NCI-H2029 (cell line): ENCODE measurements at regions not wholly inside any gene's neighbourhood (a gene's known extent, or its start where the extent isn't known, plus 50 kb on each side); places are given as distances from the start of the nearest gene placed in this dataset.

Source experiments
- DNase-seq: peaks from one replicate; lab custom pipeline; 2025; lab: John Stamatoyannopoulos, UW

DNA sequence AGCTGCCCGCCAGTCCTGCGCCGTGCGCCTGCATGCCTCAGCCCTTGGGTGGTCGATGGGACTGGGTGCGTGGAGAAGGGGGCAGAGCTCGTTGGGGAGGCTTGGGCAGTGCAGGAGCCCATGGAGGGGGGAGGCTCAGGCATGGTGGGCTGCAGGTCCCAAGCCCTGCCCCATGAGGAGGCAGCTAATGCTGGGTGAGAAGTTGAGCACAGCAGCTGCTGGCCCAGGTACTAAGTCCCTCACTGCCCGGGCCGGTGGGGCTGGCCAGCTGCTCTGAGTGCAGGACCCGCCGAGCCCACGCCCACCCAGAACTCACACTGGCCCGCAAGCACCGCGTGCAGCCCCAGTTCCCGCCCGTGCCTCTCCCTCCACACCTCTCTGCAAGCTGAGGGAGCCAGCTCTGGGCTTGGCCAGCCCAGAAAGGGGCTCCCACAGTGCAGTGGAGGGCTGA is 764.3 kb upstream of the TYRP1 start:
- DNase-seq = no peak

DNA sequence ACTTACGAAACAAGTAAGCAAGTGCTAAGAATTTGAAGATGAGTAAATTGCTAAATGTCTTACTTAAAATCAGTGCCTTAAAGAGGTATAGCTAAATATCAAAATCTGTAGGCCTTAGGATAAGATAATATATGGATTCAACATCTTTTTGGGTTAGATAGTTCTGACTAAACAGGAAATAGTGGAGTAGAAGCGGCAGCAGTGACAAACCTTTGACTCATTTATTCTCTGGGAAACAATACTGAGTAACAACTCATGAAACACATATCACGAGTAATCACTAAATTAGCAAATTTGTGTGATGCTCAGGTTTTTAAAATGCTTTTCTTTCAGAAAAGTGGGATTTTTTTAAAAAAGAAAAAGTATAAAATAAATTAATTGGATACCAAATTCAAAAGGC is 762.1 kb upstream of the TYRP1 start:
- DNase-seq = no peak

DNA sequence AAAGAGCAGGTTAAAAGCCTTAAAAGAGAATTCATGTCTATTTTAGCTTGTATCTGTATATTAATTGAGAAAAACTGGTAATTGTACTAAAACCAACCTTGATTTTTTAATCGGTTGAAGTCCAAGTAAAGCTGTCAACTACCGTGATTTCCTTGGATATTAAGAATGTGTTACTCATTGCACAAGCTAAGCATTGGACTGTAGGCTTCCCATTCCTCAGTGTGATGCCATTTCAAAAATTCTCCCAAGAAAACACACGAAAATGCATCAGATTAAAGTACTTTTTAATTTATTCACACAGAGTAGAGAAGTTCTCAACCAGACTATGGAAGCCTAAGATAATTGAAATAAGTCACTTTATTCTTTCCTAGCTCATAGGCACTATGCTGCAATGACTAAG is 761.4 kb upstream of the TYRP1 start:
- no peak for DNase-seq

DNA sequence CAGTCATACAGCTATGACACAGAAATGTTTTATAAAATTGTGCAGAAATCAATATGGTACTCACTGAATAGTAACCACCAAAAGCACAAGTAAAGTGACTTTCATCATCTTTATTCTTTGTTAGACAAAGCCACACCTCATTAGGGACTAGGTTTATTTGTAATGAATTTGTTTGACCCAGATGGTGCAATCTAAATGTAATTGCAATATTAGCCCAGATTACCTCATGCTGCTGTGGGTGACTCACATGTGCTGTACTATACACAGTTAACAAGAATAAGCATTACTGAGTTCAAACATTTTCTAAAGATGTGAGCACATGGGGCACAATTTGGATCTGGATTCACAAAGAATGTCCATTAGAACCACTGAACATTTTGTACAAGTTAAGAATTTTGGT is 759.3 kb upstream of the TYRP1 start:
- DNase-seq = no peak

GRCh38 chr9:11946531-11946930 is 746.7 kb upstream of the TYRP1 start:
- no peak for DNase-seq

- no peak for DNase-seq
These were observed 730.9 kb upstream of the TYRP1 start for GRCh38 chr9:11962327-11962726.

GRCh38 chr9:11966786-11967185 is 726.4 kb upstream of the TYRP1 start:
- DNase-seq = no peak

DNA sequence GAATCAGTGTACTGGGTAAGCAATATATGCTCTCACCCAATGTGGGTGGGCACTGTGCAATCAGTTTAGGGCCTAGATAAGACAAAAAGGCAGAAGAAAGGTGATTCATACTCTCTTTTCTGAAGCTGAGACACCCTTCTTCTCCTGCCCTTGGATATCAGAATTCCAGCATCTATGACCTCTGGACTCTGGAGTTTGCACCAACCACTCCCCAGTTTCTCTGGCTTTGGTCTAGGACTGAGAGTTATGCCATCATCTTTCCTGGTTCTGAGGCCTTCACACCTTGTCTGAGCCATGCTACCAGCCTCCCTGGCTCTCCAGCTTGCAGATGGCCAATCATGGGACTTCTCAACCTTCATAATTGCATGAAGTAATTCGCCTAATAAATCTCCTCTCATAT is 724.6 kb upstream of the TYRP1 start:
- DNase-seq = no peak

DNA sequence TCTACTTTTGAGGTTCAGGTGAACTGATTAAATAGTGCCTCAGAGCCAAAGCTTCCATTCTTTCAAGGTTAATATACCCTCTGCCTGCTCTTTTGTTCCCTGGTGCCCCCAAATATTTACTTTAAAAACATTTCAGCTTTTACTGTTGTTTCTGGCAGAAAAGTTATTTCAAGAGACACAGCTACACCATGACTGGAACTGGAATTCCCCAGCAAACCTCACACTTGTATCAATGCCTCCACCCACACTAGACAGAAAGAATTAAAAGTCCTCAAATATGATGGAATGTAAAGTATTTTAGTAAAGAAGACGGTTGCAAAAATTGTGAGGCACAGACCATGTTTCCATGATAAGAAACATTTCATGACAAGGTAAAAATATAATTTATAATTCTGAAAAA is 720.2 kb upstream of the TYRP1 start:
- DNase-seq = no peak

- DNase-seq = no peak
These were observed 719.7 kb upstream of the TYRP1 start for GRCh38 chr9:11973511-11973910.

DNA sequence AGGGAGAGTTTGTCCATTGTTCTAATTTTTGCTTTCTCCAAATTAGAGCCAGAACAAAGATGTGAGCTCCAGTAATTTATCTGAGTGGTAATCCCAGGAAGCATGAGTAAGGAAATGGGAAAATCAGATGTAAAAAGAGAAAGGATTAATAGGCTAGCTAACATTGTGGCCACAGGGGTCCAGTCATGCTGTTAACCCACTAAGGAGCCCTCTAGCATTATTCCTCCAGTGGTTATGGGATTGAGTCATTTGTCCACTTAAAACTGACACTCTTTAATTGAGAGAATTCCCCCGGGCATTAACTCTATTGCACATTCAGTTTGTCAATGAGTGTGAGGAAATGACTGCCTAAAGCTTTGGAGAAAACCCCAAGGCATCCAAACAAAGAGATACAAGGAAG is 700.3 kb upstream of the TYRP1 start:
- DNase-seq = no peak

GRCh38 chr9:12014488-12014887 is 678.7 kb upstream of the TYRP1 start:
- DNase-seq = no peak

DNA sequence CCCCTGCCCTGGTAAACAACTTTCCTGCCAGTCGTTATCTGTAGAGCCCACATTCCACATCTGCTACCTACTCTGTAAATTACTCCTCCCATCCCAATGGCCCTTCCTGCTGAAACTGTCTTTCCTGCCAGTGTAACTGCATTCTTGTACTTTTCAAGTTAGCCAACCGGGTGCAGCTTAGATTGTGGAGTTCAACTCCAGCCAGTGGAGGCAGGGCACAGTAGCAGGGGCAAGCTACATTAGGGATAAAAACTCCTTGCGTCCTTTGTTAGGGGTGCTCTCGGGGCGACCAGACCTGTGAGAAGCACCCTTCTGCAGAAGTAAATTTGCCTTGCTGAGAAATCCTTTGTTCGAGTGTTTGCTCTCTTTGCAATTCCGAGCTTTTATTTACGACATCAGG is 639.0 kb upstream of the TYRP1 start:
- no peak for DNase-seq

DNA sequence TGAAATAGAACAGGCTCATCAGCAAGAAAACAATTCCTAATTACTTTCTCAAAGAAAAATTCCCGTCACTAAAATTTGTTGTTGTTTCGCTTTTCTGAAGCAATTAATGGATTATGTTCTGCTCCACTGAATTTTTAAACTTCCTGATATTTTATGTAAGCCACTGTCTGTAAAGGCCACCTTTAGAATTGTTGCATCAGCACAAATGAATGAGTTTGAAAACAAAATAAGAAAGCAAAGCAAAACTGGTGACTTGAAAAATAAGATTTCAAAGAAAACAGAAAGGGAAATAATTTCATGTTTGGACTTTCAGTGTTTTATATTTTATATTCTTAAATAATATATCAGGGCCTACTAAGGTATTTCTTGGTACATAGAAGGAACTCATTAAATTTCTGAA is 636.3 kb upstream of the TYRP1 start:
- DNase-seq = no peak

- DNase-seq = no peak
These were observed 633.1 kb upstream of the TYRP1 start for GRCh38 chr9:12060067-12060466.

GRCh38 chr9:12060811-12061210 is 632.4 kb upstream of the TYRP1 start:
- DNase-seq = no peak

DNA sequence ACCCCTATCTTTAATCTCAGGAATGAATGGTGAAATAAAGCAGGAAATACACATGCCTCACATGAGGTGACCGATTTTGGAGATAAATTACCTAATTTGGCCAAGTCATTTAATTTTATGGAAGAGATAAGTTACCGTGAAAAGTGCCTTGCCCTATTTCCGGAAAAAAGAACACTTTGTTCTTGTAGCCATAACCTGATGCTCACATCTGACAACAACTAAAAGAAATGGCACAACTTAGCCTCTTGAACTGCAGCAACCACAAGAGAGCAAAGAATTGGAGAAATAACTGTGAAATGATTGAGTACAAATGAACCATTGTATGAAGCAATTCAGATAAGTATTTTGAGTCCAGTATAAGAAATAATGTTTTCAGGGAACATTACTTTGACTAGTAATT is 628.1 kb upstream of the TYRP1 start:
- no peak for DNase-seq

GRCh38 chr9:12065686-12066085 is 627.5 kb upstream of the TYRP1 start:
- DNase-seq = no peak

DNA sequence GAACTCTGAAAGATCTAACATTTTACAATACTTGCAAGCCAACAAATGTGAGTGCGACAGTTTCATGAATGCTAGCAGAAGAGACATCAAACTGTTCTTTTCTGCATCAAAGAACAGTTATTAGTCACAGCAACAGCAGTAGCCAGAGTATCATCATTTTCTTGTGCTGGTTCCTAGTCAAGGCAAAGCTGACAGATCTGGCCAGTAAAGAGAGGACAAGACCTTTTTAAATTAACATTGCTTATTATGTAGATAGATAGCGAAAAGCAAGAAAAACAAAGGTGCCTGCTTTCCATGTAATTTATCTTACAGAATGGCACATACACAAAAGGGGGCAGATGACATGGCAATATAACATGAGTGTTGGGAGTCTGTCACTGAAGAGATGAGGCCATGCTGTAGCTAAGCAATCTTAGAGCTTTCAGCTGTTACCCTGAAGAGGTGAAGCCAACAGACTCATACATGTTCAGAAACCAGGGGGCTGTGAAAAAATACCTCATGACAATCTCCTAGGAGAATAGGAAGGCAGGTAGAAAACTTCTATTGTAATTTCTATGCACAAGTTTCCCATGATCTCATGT is 626.6 kb upstream of the TYRP1 start:
- DNase-seq = no peak

DNA sequence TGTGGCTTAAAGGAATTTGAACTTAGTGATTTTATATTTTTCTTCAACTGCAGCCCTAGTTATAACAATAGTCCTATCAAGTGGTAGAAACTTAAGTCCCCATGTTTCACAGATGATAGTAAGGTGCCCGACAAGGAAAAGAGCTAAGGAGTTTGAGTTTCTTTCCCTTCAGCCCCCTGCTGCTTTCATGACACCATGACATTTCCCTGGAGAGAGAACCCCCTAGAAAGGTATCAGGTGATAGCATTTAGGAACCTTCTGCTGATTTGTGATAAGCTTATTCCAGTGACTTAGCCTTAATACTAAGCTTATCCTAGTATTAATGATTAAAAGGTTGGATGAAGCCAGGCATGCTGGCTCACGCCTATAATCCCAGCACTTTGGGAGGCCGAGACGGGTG is 623.8 kb upstream of the TYRP1 start:
- DNase-seq = no peak

GRCh38 chr9:12085399-12085798 is 607.8 kb upstream of the TYRP1 start:
- no peak for DNase-seq

DNA sequence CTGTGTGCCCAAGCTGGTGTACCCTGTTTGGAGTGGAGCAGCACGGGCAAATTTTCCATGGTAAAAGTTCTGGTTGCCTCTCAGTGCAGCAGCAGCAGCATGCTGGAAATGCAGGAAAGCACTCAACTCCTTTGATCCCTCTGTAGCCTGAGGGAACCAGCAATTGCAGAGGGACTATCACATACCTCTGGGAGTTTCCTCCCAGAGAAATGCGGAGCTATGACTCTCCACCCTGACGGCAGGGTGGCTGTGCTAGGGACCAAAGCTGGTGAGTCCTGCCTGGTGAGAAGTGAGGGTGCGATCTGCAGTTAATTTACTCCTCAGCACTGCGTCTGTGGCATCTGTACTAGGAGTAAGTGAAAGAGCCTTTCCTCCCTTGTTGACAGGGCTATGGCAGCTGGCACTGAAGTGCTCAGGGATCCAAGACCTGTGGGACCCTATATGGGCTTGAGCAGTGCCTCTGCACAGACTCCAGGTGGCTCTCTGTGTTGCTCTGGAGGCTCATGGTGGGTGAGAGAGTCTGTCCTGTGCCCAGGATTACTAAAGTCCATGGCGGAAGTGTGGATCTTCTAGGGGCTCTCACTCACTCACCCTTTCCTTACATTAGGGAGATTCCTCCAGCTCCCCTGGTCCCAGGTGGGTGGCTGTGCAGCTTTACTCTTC is 601.2 kb upstream of the TYRP1 start:
- no peak for DNase-seq

DNA sequence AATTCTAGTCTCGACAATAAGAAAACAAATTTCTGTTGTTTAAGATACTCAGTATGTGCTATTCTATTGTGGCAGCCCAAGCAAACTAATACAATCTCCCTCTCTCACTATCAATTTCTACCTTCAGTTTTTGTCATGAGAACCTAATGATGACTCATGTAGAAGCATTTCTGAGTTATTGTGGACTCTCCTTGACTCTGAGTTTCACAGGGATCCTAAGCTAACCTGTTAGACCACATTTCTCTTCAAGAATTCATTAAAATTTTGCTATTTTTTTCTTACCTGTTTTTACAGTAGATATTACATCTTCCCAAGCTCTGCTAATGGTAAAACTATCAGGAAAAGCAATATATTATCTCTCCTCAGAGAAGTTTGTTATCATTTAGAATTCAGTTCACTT is 599.1 kb upstream of the TYRP1 start:
- no peak for DNase-seq

DNA sequence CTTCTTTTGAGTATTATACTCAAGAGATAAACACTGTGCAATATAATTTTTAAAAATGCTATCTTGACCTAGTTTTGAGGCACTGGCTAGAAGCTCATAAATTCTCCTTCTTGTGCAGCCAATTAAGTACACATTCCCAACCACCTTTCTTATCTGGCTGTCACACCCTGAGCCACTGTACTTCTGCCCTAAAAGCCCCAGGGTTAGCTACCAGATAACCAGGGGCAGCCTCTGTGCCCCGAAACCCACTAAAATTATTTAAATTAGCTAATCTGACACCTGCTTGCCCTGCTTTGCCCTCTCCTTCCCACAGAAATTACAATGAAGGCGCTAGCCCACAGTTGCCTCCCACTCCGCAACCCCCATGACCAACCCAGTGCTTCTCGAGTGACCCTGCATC is 597.3 kb upstream of the TYRP1 start:
- DNase-seq = no peak
